HepG2 (cell line): ENCODE measurements at regions not wholly inside any gene's neighbourhood (a gene's known extent, or its start where the extent isn't known, plus 50 kb on each side); places are given as distances from the start of the nearest gene placed in this dataset.

Source experiments
- ATAC-seq: fragments of 200-7000 bp; cut with Tn5 transposase; 3 replicates; pipeline ENCODE4 v1.9.1; 2020; ENCODE audit warnings: mild to moderate bottlenecking, moderate library complexity
- BruUV-seq: library from RNA; stranded (reverse); fragments of 400-500 nt; replicated peaks from 2 replicates; lab custom pipeline; 2021; lab: Mats Ljungman, UMichigan
- CTCF ChIA-PET: fragments of 300-600 bp; formaldehyde crosslinking; extraction: SDS; loops from one replicate; lab custom pipeline; 2021; ENCODE audit warnings: low total read pairs, inconsistent platforms, low intra/inter-chr PET ratio; lab: Yijun Ruan, JAX
- POLR2A ChIA-PET: fragments of 350-600 bp; sonication (Branson Sonifier 250); formaldehyde crosslinking; loops from one replicate; lab custom pipeline; 2020; ENCODE audit warnings: antibody characterized with exemption, inconsistent platforms; lab: Yijun Ruan, JAX
- DNase-seq: peaks from one replicate; pipeline ENCODE4 v3.0.0-alpha.2; 2015; ENCODE audit warnings: low spot score
- FAIRE-seq: peaks from 3 replicates; lab custom pipeline; 2011; peaks lifted over from hg19 to GRCh38; lab: Jason Lieb, UNC
- H2AFZ ChIP-seq: one replicate; pipeline ENCODE4 v1.6.1; 2011; ENCODE audit warnings: low read length, inconsistent platforms
- H3K27ac ChIP-seq: fragments of 300-600 bp; 3 replicates; pipeline ENCODE4 v1.8.0; 2011; ENCODE audit warnings: mixed run types, mild to moderate bottlenecking, mixed read lengths, low read length, inconsistent platforms; ENCODE audit not compliant: insufficient read depth; ENCODE audit errors: extremely low read length
- H3K27me3 ChIP-seq, 2 experiments: fragments of 200-600 bp in 1 of 2; 2 replicates in 1 of 2; 3 replicates in 1 of 2; pipeline versions ENCODE4 v1.6.0 to v1.8.0; 2011; ENCODE audit warnings: low read length in 2 of 2, mild to moderate bottlenecking in 2 of 2, moderate library complexity in 2 of 2, inconsistent platforms in 1 of 2; ENCODE audit not compliant: insufficient read depth in 2 of 2, control insufficient read depth in 1 of 2
- H3K36me3 ChIP-seq, 2 experiments: fragments of 200-600 bp in 1 of 2; replicated peaks in 1 of 2; 2 replicates in 1 of 2; 3 replicates in 1 of 2; pipeline versions ENCODE4 v1.5.1 to v1.8.0; 2011; ENCODE audit warnings: low read length in 2 of 2, inconsistent platforms in 1 of 2; ENCODE audit not compliant: insufficient read depth in 2 of 2, control insufficient read depth in 1 of 2
- H3K4me1 ChIP-seq: 2 replicates; pipeline ENCODE4 v1.5.1; 2012; ENCODE audit warnings: low read length, inconsistent platforms; ENCODE audit not compliant: insufficient read depth
- H3K4me2 ChIP-seq: 2 replicates; pipeline ENCODE4 v1.6.0; 2011; ENCODE audit warnings: low read depth, low read length, inconsistent platforms
- H3K4me3 ChIP-seq, 3 experiments: fragments of 200-600 bp in 1 of 3; sonication (generic), shearing (Covaris generic) in 1 of 3; replicated peaks in 1 of 3; 2 replicates each; pipeline ENCODE4 v1.5.1; 2011 to 2016; ENCODE audit warnings: low read length in 3 of 3, inconsistent platforms in 2 of 3, low read depth in 2 of 3, mild to moderate bottlenecking in 2 of 3, control low read depth in 1 of 3, mixed read lengths in 1 of 3; ENCODE audit not compliant: insufficient read depth in 1 of 3
- H3K79me2 ChIP-seq: one replicate; pipeline ENCODE4 v1.6.1; 2011; ENCODE audit warnings: low read length, inconsistent platforms; ENCODE audit not compliant: insufficient read depth
- H3K9ac ChIP-seq: 2 replicates; pipeline ENCODE4 v1.6.0; 2011; ENCODE audit warnings: mild to moderate bottlenecking, low read depth, low read length, inconsistent platforms; ENCODE audit not compliant: insufficient read depth
- H3K9me3 ChIP-seq: 2 replicates; pipeline ENCODE4 v1.5.1; 2012; ENCODE audit warnings: mild to moderate bottlenecking, low read length
- H4K20me1 ChIP-seq: 2 replicates; pipeline ENCODE4 v1.6.0; 2011; ENCODE audit warnings: inconsistent platforms, mild to moderate bottlenecking, low read length, moderate library complexity; ENCODE audit not compliant: insufficient read depth
- ASH2L ChIP-seq: fragments of 300-600, 200-600 bp; sonication (generic); IDR thresholded peaks from 2 replicates; pipeline ENCODE4 v1.7.0; 2017; ENCODE audit warnings: low read depth, mild to moderate bottlenecking, moderate library complexity, mixed read lengths, low read length; ENCODE audit not compliant: insufficient read length
- ATF7 ChIP-seq, 2 experiments: fragments of 450-650 bp in 1 of 2; sonication (generic) in 1 of 2; formaldehyde crosslinking in 1 of 2; IDR thresholded peaks; 2 replicates each; pipeline versions ENCODE4 v1.4.0 to v1.6.1; 2016 to 2020; ENCODE audit warnings: antibody characterized with exemption in 1 of 2, mild to moderate bottlenecking in 1 of 2, missing genetic modification reagents in 1 of 2
- FOXO4 ChIP-seq: sonication (generic); formaldehyde crosslinking; conservative IDR thresholded peaks from 2 replicates; pipeline ENCODE4 v1.8.1; 2023; ENCODE audit warnings: missing genetic modification reagents
- MTF2 ChIP-seq: sonication (generic); formaldehyde crosslinking; IDR thresholded peaks from 2 replicates; pipeline ENCODE4 v1.5.0; 2020; ENCODE audit warnings: missing genetic modification reagents, borderline replicate concordance
- PHB2 ChIP-seq: fragments of 450-650 bp; IDR thresholded peaks from 2 replicates; pipeline ENCODE4 v1.6.1; 2018; ENCODE audit not compliant: partially characterized antibody
- ZNF12 ChIP-seq: sonication (generic); formaldehyde crosslinking; IDR thresholded peaks from 2 replicates; pipeline ENCODE4 v1.5.0; 2020; ENCODE audit warnings: missing genetic modification reagents
- WGBS: methylation state at CpG from one replicate; pipeline ENCODE4 v1.1.6; 2017; ENCODE audit warnings: low lambda C conversion rate; 5-methylcytosine and 5-hydroxymethylcytosine counted together
- in situ Hi-C: cut with HindIII; loops from 2 replicates; pipeline ENCODE4 v1.10.0; 2017; ENCODE audit warnings: low pct_unique_long_range_greater_than_20kb; ENCODE audit not compliant: extremely low pct_ligation_motif_present
- intact Hi-C: fragments of 100-400 bp; cut with micrococcal nuclease; formaldehyde crosslinking; loops from one replicate; pipeline ENCODE4 v1.10.0; 2022; ENCODE audit not compliant: unreplicated experiment
- TF ChIP-seq, protein P1 (sequence below): IDR thresholded peaks from 2 replicates; pipeline ENCODE4 v1.4.0; 2020; ENCODE audit warnings: mild to moderate bottlenecking, missing genetic modification reagents

- ATAC-seq, result no peak
- ChIA-PET POLR2A (no interaction called here), CTCF (no interaction called here)
- intact Hi-C loops (no loop called here), in situ Hi-C loops (no loop called here)
- H3K36me3 ChIP-seq, result no peaks in the 10 kb centered on the region
- H4K20me1 ChIP-seq, result no peaks in the 10 kb centered on the region
- no peaks in the 10 kb centered on the region for H3K27me3 ChIP-seq
- no peak for DNase-seq
- H2AFZ ChIP-seq, result no peak overlapping the region
- H3K4me3 ChIP-seq, result no peak overlapping the region
- H3K4me1 ChIP-seq, result no peaks in the 10 kb centered on the region
- no peak for TF ChIP-seq ATF7 (IDR thresholded peaks at IDR 0.05)
- no peak for TF ChIP-seq ATF7 (CRISPR knock-in tag; IDR thresholded peaks at IDR 0.05)
- TF ChIP-seq PHB2, result no peak
- TF ChIP-seq MTF2 (CRISPR knock-in tag), result no peak
- TF ChIP-seq ASH2L, result no peak
- no peak for TF ChIP-seq FOXO4 (CRISPR knock-in tag)
- TF ChIP-seq, protein P1, sequence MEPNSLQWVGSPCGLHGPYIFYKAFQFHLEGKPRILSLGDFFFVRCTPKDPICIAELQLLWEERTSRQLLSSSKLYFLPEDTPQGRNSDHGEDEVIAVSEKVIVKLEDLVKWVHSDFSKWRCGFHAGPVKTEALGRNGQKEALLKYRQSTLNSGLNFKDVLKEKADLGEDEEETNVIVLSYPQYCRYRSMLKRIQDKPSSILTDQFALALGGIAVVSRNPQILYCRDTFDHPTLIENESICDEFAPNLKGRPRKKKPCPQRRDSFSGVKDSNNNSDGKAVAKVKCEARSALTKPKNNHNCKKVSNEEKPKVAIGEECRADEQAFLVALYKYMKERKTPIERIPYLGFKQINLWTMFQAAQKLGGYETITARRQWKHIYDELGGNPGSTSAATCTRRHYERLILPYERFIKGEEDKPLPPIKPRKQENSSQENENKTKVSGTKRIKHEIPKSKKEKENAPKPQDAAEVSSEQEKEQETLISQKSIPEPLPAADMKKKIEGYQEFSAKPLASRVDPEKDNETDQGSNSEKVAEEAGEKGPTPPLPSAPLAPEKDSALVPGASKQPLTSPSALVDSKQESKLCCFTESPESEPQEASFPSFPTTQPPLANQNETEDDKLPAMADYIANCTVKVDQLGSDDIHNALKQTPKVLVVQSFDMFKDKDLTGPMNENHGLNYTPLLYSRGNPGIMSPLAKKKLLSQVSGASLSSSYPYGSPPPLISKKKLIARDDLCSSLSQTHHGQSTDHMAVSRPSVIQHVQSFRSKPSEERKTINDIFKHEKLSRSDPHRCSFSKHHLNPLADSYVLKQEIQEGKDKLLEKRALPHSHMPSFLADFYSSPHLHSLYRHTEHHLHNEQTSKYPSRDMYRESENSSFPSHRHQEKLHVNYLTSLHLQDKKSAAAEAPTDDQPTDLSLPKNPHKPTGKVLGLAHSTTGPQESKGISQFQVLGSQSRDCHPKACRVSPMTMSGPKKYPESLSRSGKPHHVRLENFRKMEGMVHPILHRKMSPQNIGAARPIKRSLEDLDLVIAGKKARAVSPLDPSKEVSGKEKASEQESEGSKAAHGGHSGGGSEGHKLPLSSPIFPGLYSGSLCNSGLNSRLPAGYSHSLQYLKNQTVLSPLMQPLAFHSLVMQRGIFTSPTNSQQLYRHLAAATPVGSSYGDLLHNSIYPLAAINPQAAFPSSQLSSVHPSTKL, result no peak
- no peak for TF ChIP-seq ZNF12 (CRISPR knock-in tag)
- FAIRE-seq, result no peak
- no peak overlapping the region for H3K9ac ChIP-seq
- H3K27ac ChIP-seq, result no peak overlapping the region
- no TSS peak for BruUV-seq
- H3K4me2 ChIP-seq, result no peak overlapping the region
- H3K9me3 ChIP-seq, result no peaks in the 10 kb centered on the region
- 3% methylated on average over 4 of the region's 4 CpGs for WGBS
- H3K79me2 ChIP-seq, result no peaks in the 10 kb centered on the region
Measured at GRCh38 chr6:133173276-133173675, 67.9 kb upstream of the EYA4 start.
